Nephron progenitor cell (in vitro differentiated cells): ENCODE measurements at regions not wholly inside any gene's neighbourhood (a gene's known extent, or its start where the extent isn't known, plus 50 kb on each side); places are given as distances from the start of the nearest gene placed in this dataset.
"Not testable (repeated sequence)": the region's sequence is repeated elsewhere in the genome, so short reads cannot be mapped to it uniquely, and the experiment has no call there.

Experiments
- DNase-seq: peaks from one replicate; pipeline ENCODE4 v3.0.0; 2021
- H3K27ac Mint-ChIP-seq: 2 replicates; pipeline ENCODE4 v1.8.0; 2021; ENCODE audit warnings: mild to moderate bottlenecking, moderate library complexity, mixed read lengths
- H3K27me3 Mint-ChIP-seq: 2 replicates; pipeline ENCODE4 v1.8.0; 2021; ENCODE audit warnings: mild to moderate bottlenecking, low read depth, mixed read lengths; ENCODE audit not compliant: poor library complexity
- H3K36me3 Mint-ChIP-seq: 2 replicates; pipeline ENCODE4 v1.8.0; 2021; ENCODE audit warnings: low read depth, mixed read lengths
- H3K4me1 Mint-ChIP-seq: 2 replicates; pipeline ENCODE4 v1.8.0; 2021; ENCODE audit warnings: mixed read lengths
- H3K4me3 Mint-ChIP-seq: 2 replicates; pipeline ENCODE4 v1.8.0; 2021; ENCODE audit warnings: mild to moderate bottlenecking, moderate library complexity, mixed read lengths
- H3K9me3 Mint-ChIP-seq: 2 replicates; pipeline ENCODE4 v1.8.0; 2021; ENCODE audit warnings: mild to moderate bottlenecking, moderate library complexity, mixed read lengths
- CTCF ChIP-seq: fragments of 200-600 bp; sonication (generic); IDR thresholded peaks from 2 replicates; pipeline ENCODE4 v1.5.0; 2021; ENCODE audit warnings: antibody characterized with exemption

- no peak for TF ChIP-seq CTCF
- Mint-ChIP-seq H3K4me3 (no peak overlapping the region), H3K4me1 (no peaks in the 10 kb centered on the region), H3K9me3 (peaks cover 9% of the 10 kb centered on the region), H3K27ac (no peak overlapping the region), H3K36me3 (peaks cover 4% of the 10 kb centered on the region), H3K27me3 (no peaks in the 10 kb centered on the region)
- no peak for DNase-seq
Observed at GRCh38 chr16:62814891-62815290, 778.7 kb upstream of the CDH8 start.

- Mint-ChIP-seq H3K36me3 (peaks cover 5% of the 10 kb centered on the region), H3K9me3 (peaks cover 20% of the 10 kb centered on the region), H3K4me1 (peaks cover 3% of the 10 kb centered on the region), H3K4me3 (no peak overlapping the region), H3K27ac (no peak overlapping the region), H3K27me3 (no peaks in the 10 kb centered on the region)
- TF ChIP-seq CTCF, result no peak
- no peak for DNase-seq
Observed at GRCh38 chr16:62805221-62805857, 769.1 kb upstream of the CDH8 start.

- no peak overlapping the region for H3K4me3 Mint-ChIP-seq
- TF ChIP-seq CTCF, result no peak
- no peak overlapping the region for H3K27ac Mint-ChIP-seq
- no peaks in the 10 kb centered on the region for H3K36me3 Mint-ChIP-seq
- no peaks in the 10 kb centered on the region for H3K27me3 Mint-ChIP-seq
- no peak for DNase-seq
- H3K9me3 Mint-ChIP-seq, result peaks cover 9% of the 10 kb centered on the region
- H3K4me1 Mint-ChIP-seq, result peaks cover 20% of the 10 kb centered on the region
Observed at GRCh38 chr16:62794724-62795123, 758.5 kb upstream of the CDH8 start.

- not testable (repeated sequence) for H3K4me3 Mint-ChIP-seq, H3K4me1 Mint-ChIP-seq, H3K27ac Mint-ChIP-seq, H3K36me3 Mint-ChIP-seq, H3K27me3 Mint-ChIP-seq, DNase-seq
- H3K9me3 Mint-ChIP-seq, result peaks cover 41% of the 10 kb centered on the region
Observed at GRCh38 chr16:62780081-62780480, 743.8 kb upstream of the CDH8 start.

- H3K4me3 Mint-ChIP-seq, result no peak overlapping the region
- no peaks in the 10 kb centered on the region for H3K36me3 Mint-ChIP-seq
- H3K27ac Mint-ChIP-seq, result no peak overlapping the region
- no peak for DNase-seq
- no peaks in the 10 kb centered on the region for H3K27me3 Mint-ChIP-seq
- no peak for TF ChIP-seq CTCF
- no peaks in the 10 kb centered on the region for H3K4me1 Mint-ChIP-seq
- H3K9me3 Mint-ChIP-seq, result no peaks in the 10 kb centered on the region
Observed at GRCh38 chr16:62764572-62764971, 728.3 kb upstream of the CDH8 start.

- Mint-ChIP-seq H3K4me3 (no peak overlapping the region), H3K27ac (no peak overlapping the region), H3K9me3 (no peaks in the 10 kb centered on the region), H3K27me3 (no peaks in the 10 kb centered on the region), H3K36me3 (no peaks in the 10 kb centered on the region), H3K4me1 (peaks cover 9% of the 10 kb centered on the region)
- no peak for DNase-seq
- TF ChIP-seq CTCF, result no peak
Observed at GRCh38 chr16:62760398-62760797, 724.2 kb upstream of the CDH8 start.
